ENCODE measurements at regions not wholly inside any gene's neighbourhood (a gene's known extent, or its start where the extent isn't known, plus 50 kb on each side); places are given as distances from the start of the nearest gene placed in this dataset.

- DNase-seq (ENCODE audit: extremely low read depth in 1 of 4, low spot score in 3 of 4) (no peak), FAIRE-seq (no peak), ATAC-seq (no peak)
- in situ Hi-C loops (cut with MboI) (no loop called here), intact Hi-C loops (cut with micrococcal nuclease) (no loop called here)
- Histone ChIP-seq H3K9me3 (replicated peaks; ENCODE audit: control insufficient read depth, insufficient read depth, low read depth, low read length) (no peaks in the 10 kb centered on the region; the same call in 1 of the 2 replicates), H3K36me3 (ENCODE audit: control insufficient read depth, insufficient read depth, low read length) (no peaks in the 10 kb centered on the region), H3K27ac (ENCODE audit: extremely low read depth, low read depth, low read length) (no peak overlapping the region), H3K27me3 (ENCODE audit: control insufficient read depth in 2 of 2, insufficient read depth in 2 of 2, low read length in 2 of 2) (no peaks in the 10 kb centered on the region), H3K9me1 (ENCODE audit: control insufficient read depth, insufficient read depth, low read length) (no peaks in the 10 kb centered on the region), H3K79me2 (ENCODE audit: control insufficient read depth, insufficient read depth, low read length) (no peaks in the 10 kb centered on the region), H3K9ac (ENCODE audit: insufficient read depth in 1 of 2, low read depth in 2 of 2, low read length in 2 of 2) (no peak overlapping the region), H3K4me2 (ENCODE audit: insufficient read depth, low read length) (no peak overlapping the region), H2AFZ (ENCODE audit: low read depth, low read length) (no peak overlapping the region), H4K20me1 (replicated peaks; ENCODE audit: control insufficient read depth, insufficient read depth, low read length) (no peaks in the 10 kb centered on the region), H3K4me3 (no peak overlapping the region), H3K4me1 (replicated peaks in 1 of 2; ENCODE audit: control insufficient read depth in 2 of 2, insufficient read depth in 2 of 2, low read length in 2 of 2) (no peaks in the 10 kb centered on the region)
- ChIA-PET CTCF (ENCODE audit: low intra/inter-chr PET ratio) (no interaction called here), POLR2A (no interaction called here)
- 0% methylated on average over 2 of the region's 3 CpGs for WGBS (ENCODE audit: insufficient coverage, low coverage, missing lambda C conversion rate)
- BruUV-seq (replicated peaks): no TSS peak
- TF ChIP-seq CHAMP1 (IDR thresholded peaks at IDR 0.05): no peak
- no peak for TF ChIP-seq NFATC3 (IDR thresholded peaks at IDR 0.05)
- no peak for TF ChIP-seq CAMTA2 (CRISPR knock-in tag; conservative IDR thresholded peaks at IDR 0.05)
- no peak for TF ChIP-seq ZNF217 (CRISPR knock-in tag; IDR thresholded peaks at IDR 0.05)
- no peak for TF ChIP-seq NEUROD1 (IDR thresholded peaks at IDR 0.05; ENCODE audit: borderline replicate concordance, low read depth, low read length, partially characterized antibody)
- TF ChIP-seq GABPA (tag; conservative IDR thresholded peaks at IDR 0.05; ENCODE audit: low read depth): no peak
- no peak for TF ChIP-seq HSF4 (CRISPR knock-in tag; IDR thresholded peaks at IDR 0.05; ENCODE audit: borderline replicate concordance)
- no peak for TF ChIP-seq TBL1XR1 (IDR thresholded peaks at IDR 0.05; ENCODE audit: low read length in 2 of 2)
- no peak for TF ChIP-seq ELF4 (CRISPR knock-in tag; IDR thresholded peaks at IDR 0.05)
- no peak for TF ChIP-seq ESRRA (IDR thresholded peaks at IDR 0.05; ENCODE audit: borderline replicate concordance, low read depth)
- TF ChIP-seq, protein P1, sequence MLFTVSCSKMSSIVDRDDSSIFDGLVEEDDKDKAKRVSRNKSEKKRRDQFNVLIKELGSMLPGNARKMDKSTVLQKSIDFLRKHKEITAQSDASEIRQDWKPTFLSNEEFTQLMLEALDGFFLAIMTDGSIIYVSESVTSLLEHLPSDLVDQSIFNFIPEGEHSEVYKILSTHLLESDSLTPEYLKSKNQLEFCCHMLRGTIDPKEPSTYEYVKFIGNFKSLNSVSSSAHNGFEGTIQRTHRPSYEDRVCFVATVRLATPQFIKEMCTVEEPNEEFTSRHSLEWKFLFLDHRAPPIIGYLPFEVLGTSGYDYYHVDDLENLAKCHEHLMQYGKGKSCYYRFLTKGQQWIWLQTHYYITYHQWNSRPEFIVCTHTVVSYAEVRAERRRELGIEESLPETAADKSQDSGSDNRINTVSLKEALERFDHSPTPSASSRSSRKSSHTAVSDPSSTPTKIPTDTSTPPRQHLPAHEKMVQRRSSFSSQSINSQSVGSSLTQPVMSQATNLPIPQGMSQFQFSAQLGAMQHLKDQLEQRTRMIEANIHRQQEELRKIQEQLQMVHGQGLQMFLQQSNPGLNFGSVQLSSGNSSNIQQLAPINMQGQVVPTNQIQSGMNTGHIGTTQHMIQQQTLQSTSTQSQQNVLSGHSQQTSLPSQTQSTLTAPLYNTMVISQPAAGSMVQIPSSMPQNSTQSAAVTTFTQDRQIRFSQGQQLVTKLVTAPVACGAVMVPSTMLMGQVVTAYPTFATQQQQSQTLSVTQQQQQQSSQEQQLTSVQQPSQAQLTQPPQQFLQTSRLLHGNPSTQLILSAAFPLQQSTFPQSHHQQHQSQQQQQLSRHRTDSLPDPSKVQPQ (CRISPR knock-in tag; IDR thresholded peaks at IDR 0.05; ENCODE audit: borderline replicate concordance): no peak
- TF ChIP-seq MAFK (IDR thresholded peaks at IDR 0.05; ENCODE audit: low read length): no peak
- TF ChIP-seq ARID3A (IDR thresholded peaks at IDR 0.05; ENCODE audit: borderline replicate concordance, low read depth, low read length): no peak
- TF ChIP-seq CC2D1A (IDR thresholded peaks at IDR 0.05): no peak
- TF ChIP-seq PRPF4 (IDR thresholded peaks at IDR 0.05; ENCODE audit: insufficient read depth, low read depth, low read length, poor library complexity, severe bottlenecking): no peak
Measured at GRCh38 chr11:26847459-26847858, 125.6 kb upstream of the SLC5A12 start.

Data from K562 (cell line).